GM12878 (cell line): ENCODE measurements at regions not wholly inside any gene's neighbourhood (a gene's known extent, or its start where the extent isn't known, plus 50 kb on each side); places are given as distances from the start of the nearest gene placed in this dataset.

Source experiments
- ATAC-seq: fragments of 200-7000 bp; cut with Tn5 transposase; 3 replicates; pipeline ENCODE4 v1.9.1; 2020; ENCODE audit warnings: mild to moderate bottlenecking, moderate library complexity
- BruUV-seq: library from RNA; stranded (reverse); fragments of 400-500 nt; replicated peaks from 2 replicates; lab custom pipeline; 2021; lab: Mats Ljungman, UMichigan
- CTCF ChIA-PET: fragments of 300-600 bp; sonication (Branson Sonifier 250); formaldehyde crosslinking; extraction: SDS; loops from one replicate; lab custom pipeline; 2021; ENCODE audit warnings: inconsistent platforms; lab: Yijun Ruan, JAX
- POLR2A ChIA-PET: fragments of 350-600 bp; formaldehyde crosslinking; extraction: SDS; loops from one replicate; lab custom pipeline; 2021; ENCODE audit warnings: inconsistent platforms; lab: Charles Lee
- RAD21 ChIA-PET: fragments of 300-600 bp; sonication (Branson Sonifier 250); formaldehyde crosslinking; loops from one replicate; lab custom pipeline; 2023; ENCODE audit warnings: antibody characterized with exemption; ENCODE audit not compliant: unreplicated experiment; lab: Charles Lee
- SMC1A ChIA-PET: fragments of 300-600 bp; sonication (Branson Sonifier 250); formaldehyde crosslinking; loops from one replicate; lab custom pipeline; 2023; ENCODE audit not compliant: unreplicated experiment, uncharacterized antibody; lab: Charles Lee
- DNase-seq: peaks from one replicate; pipeline ENCODE4 v3.0.0-alpha.2; 2011; ENCODE audit warnings: low read depth, low spot score
- FAIRE-seq: peaks from 3 replicates; lab custom pipeline; 2011; peaks lifted over from hg19 to GRCh38; lab: Jason Lieb, UNC
- H2AFZ ChIP-seq: 2 replicates; pipeline ENCODE4 v1.6.0; 2011; ENCODE audit warnings: low read depth, low read length, control low read depth; ENCODE audit not compliant: control insufficient read depth
- H3K27ac ChIP-seq: 2 replicates; pipeline ENCODE4 v1.5.1; 2011; ENCODE audit warnings: control low read depth; ENCODE audit not compliant: control insufficient read depth, insufficient read depth
- H3K27me3 ChIP-seq, 2 experiments: replicated peaks in 1 of 2; 2 replicates each; pipeline versions ENCODE4 v1.6.0 to v1.6.1; 2011; ENCODE audit warnings: low read length in 1 of 2; ENCODE audit not compliant: control insufficient read depth in 2 of 2, insufficient read depth in 2 of 2
- H3K36me3 ChIP-seq, 2 experiments: 2 replicates each; pipeline ENCODE4 v1.5.1; 2011; ENCODE audit warnings: low read length in 1 of 2; ENCODE audit not compliant: control insufficient read depth in 2 of 2, insufficient read depth in 2 of 2
- H3K4me1 ChIP-seq: 2 replicates; pipeline ENCODE4 v1.6.1; 2011; ENCODE audit warnings: mild to moderate bottlenecking, low read length, moderate library complexity, mixed read lengths; ENCODE audit not compliant: control insufficient read depth, insufficient read depth
- H3K4me2 ChIP-seq: 2 replicates; pipeline ENCODE4 v1.6.0; 2011; ENCODE audit warnings: control low read depth; ENCODE audit not compliant: control insufficient read depth, insufficient read depth
- H3K4me3 ChIP-seq: fragments of 200-600 bp; sonication (generic); 2 replicates; pipeline ENCODE4 v1.5.1; 2016
- H3K79me2 ChIP-seq: 2 replicates; pipeline ENCODE4 v1.6.0; 2011; ENCODE audit warnings: low read length; ENCODE audit not compliant: control insufficient read depth, insufficient read depth
- H3K9ac ChIP-seq: 2 replicates; pipeline ENCODE4 v1.8.0; 2011; ENCODE audit warnings: low read length, control low read depth, mixed read lengths; ENCODE audit not compliant: control insufficient read depth, insufficient read depth
- H3K9me3 ChIP-seq: replicated peaks from 3 replicates; pipeline ENCODE4 v1.5.1; 2011; ENCODE audit warnings: mild to moderate bottlenecking, low read length; ENCODE audit not compliant: control insufficient read depth, insufficient read depth
- H4K20me1 ChIP-seq: 2 replicates; pipeline ENCODE4 v1.6.0; 2011; ENCODE audit not compliant: control insufficient read depth, insufficient read depth
- ATF2 ChIP-seq: IDR thresholded peaks from 2 replicates; pipeline ENCODE4 v1.6.1; 2012; ENCODE audit warnings: low read length, inconsistent platforms
- E4F1 ChIP-seq: fragments of 450-650 bp; IDR thresholded peaks from 2 replicates; pipeline ENCODE4 v1.6.1; 2018; ENCODE audit warnings: borderline replicate concordance, mild to moderate bottlenecking; ENCODE audit not compliant: partially characterized antibody
- RELB ChIP-seq: fragments of 450-650 bp; IDR thresholded peaks from 2 replicates; pipeline ENCODE4 v1.6.1; 2017; ENCODE audit warnings: low read depth, mild to moderate bottlenecking, moderate library complexity
- WGBS: methylation state at CpG from one replicate; pipeline ENCODE4 v1.1.6; 2016; ENCODE audit warnings: low lambda C conversion rate; ENCODE audit not compliant: insufficient replicate concordance, insufficient coverage; ENCODE audit errors: missing lambda C conversion rate; 5-methylcytosine and 5-hydroxymethylcytosine counted together
- in situ Hi-C: fragments of 300-500 bp; cut with MboI; formaldehyde crosslinking; loops from 9 replicates; pipeline ENCODE4 v1.14.3; 2018; ENCODE audit warnings: mixed read lengths
- intact Hi-C: fragments of 100-400 bp; cut with micrococcal nuclease; formaldehyde crosslinking; loops from one replicate; pipeline ENCODE4 v1.14.2; 2022; ENCODE audit not compliant: unreplicated experiment
- TF ChIP-seq, protein P1 (sequence below): fragments of 450-650 bp; IDR thresholded peaks from 2 replicates; pipeline ENCODE4 v1.6.1; 2017; ENCODE audit warnings: borderline replicate concordance

- ChIA-PET POLR2A (no interaction called here), RAD21 (no interaction called here), CTCF (no interaction called here), SMC1A (interaction anchor here (1.6 kb wide), 1 partner anchor 27 kb away, joined by 5 read pairs; no protein-coding TSS in a partner anchor)
- no peaks in the 10 kb centered on the region for H3K36me3 ChIP-seq
- no peak overlapping the region for H3K27ac ChIP-seq
- no peak overlapping the region for H2AFZ ChIP-seq
- no peak for FAIRE-seq
- no peak overlapping the region for H3K4me3 ChIP-seq
- no peaks in the 10 kb centered on the region for H4K20me1 ChIP-seq
- 14% methylated on average over 9 of the region's 9 CpGs for WGBS
- no peak overlapping the region for H3K9ac ChIP-seq
- no peak overlapping the region for H3K4me2 ChIP-seq
- no peak for DNase-seq
- no peak for TF ChIP-seq E4F1
- no peak for TF ChIP-seq RELB
- H3K79me2 ChIP-seq = no peaks in the 10 kb centered on the region
- H3K4me1 ChIP-seq = no peaks in the 10 kb centered on the region
- intact Hi-C loops (no loop called here), in situ Hi-C loops (no loop called here)
- BruUV-seq = no TSS peak
- ATAC-seq = no peak
- no peaks in the 10 kb centered on the region for H3K9me3 ChIP-seq
- peaks cover 2 to 3% of the 10 kb centered on the region in 2 experiments; a peak in 2 of 4 replicates for H3K27me3 ChIP-seq
Observed at GRCh38 chr14:93870377-93870776, 56.8 kb upstream of the FAM181A start.

GRCh38 chr14:93869427-93869826 is 57.7 kb upstream of the FAM181A start:
- CTCF ChIA-PET = no interaction called here
- BruUV-seq = no TSS peak

More at GRCh38 chr14:93869427-93869826, 57.7 kb upstream of the FAM181A start:
- 0% methylated on average over 2 of the region's 2 CpGs for WGBS
- Histone ChIP-seq H2AFZ (no peak overlapping the region), H3K27me3 (peaks cover 2 to 3% of the 10 kb centered on the region in 2 experiments; a peak in 2 of 4 replicates), H3K27ac (no peak overlapping the region), H3K4me3 (no peak overlapping the region), H3K4me1 (no peaks in the 10 kb centered on the region), H3K36me3 (no peaks in the 10 kb centered on the region), H3K4me2 (no peak overlapping the region), H4K20me1 (no peaks in the 10 kb centered on the region), H3K9me3 (no peaks in the 10 kb centered on the region), H3K79me2 (no peaks in the 10 kb centered on the region), H3K9ac (no peak overlapping the region)
- ChIA-PET RAD21 (interaction anchor here (0.6 kb wide), 1 partner anchor 11 kb away, joined by 3 read pairs; no protein-coding TSS in a partner anchor), SMC1A (interaction anchor here (1.6 kb wide), 1 partner anchor 28 kb away, joined by 5 read pairs; no protein-coding TSS in a partner anchor), POLR2A (no interaction called here)
- in situ Hi-C loops (no loop called here), intact Hi-C loops (no loop called here)
- DNase-seq (no peak), FAIRE-seq (no peak), ATAC-seq (no peak)
- TF ChIP-seq, protein P1, sequence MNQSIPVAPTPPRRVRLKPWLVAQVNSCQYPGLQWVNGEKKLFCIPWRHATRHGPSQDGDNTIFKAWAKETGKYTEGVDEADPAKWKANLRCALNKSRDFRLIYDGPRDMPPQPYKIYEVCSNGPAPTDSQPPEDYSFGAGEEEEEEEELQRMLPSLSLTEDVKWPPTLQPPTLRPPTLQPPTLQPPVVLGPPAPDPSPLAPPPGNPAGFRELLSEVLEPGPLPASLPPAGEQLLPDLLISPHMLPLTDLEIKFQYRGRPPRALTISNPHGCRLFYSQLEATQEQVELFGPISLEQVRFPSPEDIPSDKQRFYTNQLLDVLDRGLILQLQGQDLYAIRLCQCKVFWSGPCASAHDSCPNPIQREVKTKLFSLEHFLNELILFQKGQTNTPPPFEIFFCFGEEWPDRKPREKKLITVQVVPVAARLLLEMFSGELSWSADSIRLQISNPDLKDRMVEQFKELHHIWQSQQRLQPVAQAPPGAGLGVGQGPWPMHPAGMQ = no peak
- TF ChIP-seq ATF2 = no peak
